ENCODE measurements at regions not wholly inside any gene's neighbourhood (a gene's known extent, or its start where the extent isn't known, plus 50 kb on each side); places are given as distances from the start of the nearest gene placed in this dataset.

- Histone ChIP-seq H3K4me3 (no peak overlapping the region), H3K27ac (no peak overlapping the region)
- no peak for TF ChIP-seq CTCF (IDR thresholded peaks at IDR 0.05)
- DNase-seq (ENCODE audit: low spot score), result no peak
Observed at GRCh38 chr9:38226491-38226951, 157.5 kb upstream of the SHB start.

DNA sequence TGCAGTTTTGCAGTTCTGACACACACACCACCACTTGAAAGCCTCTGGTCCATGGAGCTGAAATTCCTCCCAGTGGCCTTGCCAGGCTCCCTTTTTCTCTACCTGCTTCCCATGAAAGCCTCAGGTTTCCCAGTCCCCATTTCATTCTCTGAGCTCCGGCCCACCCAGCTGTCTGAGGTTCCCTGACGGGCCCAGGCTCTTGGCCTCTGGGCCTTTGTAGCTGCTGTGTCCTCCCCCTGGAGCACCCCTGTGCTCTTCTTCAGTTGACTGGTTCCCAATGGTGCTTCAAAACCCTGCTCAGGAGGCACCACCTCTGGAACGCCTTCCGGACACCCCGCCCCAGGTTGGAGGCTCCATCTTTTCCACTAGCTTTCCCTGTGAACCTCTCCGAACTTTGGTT lies 155.9 kb upstream of the SHB start:
- no peak overlapping the region for H3K27ac ChIP-seq
- no peak for DNase-seq (ENCODE audit: low spot score)
- no peak for TF ChIP-seq CTCF (IDR thresholded peaks at IDR 0.05)
- H3K4me3 ChIP-seq, result no peak overlapping the region

DNA sequence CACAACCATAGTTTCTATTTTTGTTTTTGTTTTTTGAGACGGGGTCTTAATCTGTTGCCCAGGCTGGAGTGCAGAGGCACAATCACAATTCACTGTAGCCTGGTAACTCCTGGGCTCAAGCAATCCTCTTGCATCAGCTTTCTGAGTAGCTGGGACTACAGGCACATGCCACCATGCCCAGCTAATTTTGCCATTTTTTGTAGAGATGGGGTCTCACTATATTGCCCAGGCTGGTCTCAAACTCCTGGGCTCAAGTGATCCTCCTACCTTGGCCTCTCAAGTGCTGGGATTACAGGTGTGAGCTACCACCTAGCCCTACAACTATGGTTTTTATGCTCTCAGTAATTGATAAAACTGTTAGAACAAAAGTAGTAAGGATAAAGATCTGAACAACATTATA lies 147.5 kb upstream of the SHB start:
- no peak for DNase-seq (ENCODE audit: low spot score)
- Histone ChIP-seq H3K4me3 (no peak overlapping the region), H3K27ac (no peak overlapping the region)
- TF ChIP-seq CTCF (IDR thresholded peaks at IDR 0.05), result no peak

DNA sequence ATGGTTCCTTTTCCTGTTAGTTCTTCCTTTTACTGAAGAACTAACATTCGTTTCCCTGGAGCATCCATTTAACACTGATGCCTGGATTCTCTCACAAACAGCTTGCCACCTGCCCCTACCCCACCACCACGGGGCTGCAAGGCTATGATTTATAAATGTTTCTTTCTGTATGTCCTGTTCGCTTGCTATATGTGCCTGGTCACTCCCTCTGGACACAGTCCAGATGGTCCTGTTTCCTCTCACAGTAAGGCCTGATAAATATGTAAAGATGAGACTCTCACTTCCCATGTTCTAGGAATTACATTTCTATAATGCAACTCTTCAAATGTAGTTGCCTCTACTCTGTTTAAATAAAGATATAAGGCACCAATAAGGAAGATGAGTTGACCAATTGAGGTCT lies 146.4 kb upstream of the SHB start:
- peak; percentile 35 for DNase-seq (ENCODE audit: low spot score)
- TF ChIP-seq CTCF (IDR thresholded peaks at IDR 0.05), result no peak
- Histone ChIP-seq H3K27ac (no peak overlapping the region), H3K4me3 (no peak overlapping the region)

DNA sequence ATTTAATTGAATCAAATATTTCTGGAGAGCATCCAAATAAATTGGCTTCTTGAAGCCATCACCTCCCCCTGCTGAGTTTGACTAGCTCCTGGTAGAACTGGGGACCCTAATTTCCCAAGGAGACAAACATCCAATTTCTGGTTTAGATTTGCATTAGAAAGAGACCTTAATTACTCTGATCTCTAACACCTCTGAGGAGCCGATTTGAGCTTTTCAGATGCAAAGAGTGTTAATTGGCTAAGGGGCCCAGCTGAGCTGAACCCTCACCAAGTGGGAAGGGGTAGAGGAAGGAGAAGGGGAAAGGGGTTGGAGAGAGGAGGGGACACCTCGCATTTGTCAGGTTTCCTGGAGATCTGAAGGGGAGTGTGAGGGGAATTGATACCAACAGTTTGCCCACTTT lies 145.4 kb upstream of the SHB start:
- Histone ChIP-seq H3K27ac (no peak overlapping the region), H3K4me3 (no peak overlapping the region)
- no peak for DNase-seq (ENCODE audit: low spot score)
- TF ChIP-seq CTCF (IDR thresholded peaks at IDR 0.05), result no peak

GRCh38 chr9:38213631-38214299 lies 144.7 kb upstream of the SHB start:
- DNase-seq (ENCODE audit: low spot score), result no peak
- TF ChIP-seq CTCF (IDR thresholded peaks at IDR 0.05), result no peak

DNA sequence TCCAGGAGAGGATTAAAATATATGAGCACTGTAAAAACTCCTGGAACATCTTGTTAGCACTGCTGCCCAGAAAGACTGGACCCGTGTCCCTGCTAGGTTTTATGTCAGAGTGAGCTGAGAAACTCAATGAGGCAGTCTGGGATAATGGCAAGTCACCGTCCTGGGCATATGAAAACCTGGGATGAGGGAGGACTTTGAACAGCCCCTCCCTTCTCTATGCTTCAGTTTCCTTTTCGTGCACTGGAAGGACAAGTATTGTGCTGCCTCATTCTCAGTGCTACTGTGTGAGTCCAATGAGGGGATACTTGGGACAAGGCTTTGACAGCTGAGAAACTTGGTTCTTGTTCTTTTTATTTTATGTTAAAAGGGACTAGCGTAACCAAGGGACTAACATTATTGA lies 143.0 kb upstream of the SHB start:
- no peak for DNase-seq (ENCODE audit: low spot score)
- no peak for TF ChIP-seq CTCF (IDR thresholded peaks at IDR 0.05)
- H3K4me3 ChIP-seq, result no peak overlapping the region
- no peak overlapping the region for H3K27ac ChIP-seq

More at GRCh38 chr9:38213631-38214299, 144.7 kb upstream of the SHB start:
- Histone ChIP-seq H3K27ac (no peak overlapping the region), H3K4me3 (no peak overlapping the region)

All from coronary artery (tissue), 2 donors.